Panc1 (cell line): ENCODE measurements at regions not wholly inside any gene's neighbourhood (a gene's known extent, or its start where the extent isn't known, plus 50 kb on each side); places are given as distances from the start of the nearest gene placed in this dataset.

Experiments used
- CTCF ChIP-seq: fragments of 450-650 bp; IDR thresholded peaks from 2 replicates; pipeline ENCODE4 v1.5.1; 2017; ENCODE audit warnings: mild to moderate bottlenecking
- POLR2AphosphoS5 ChIP-seq: IDR thresholded peaks from 2 replicates; pipeline ENCODE4 v1.6.1; 2012; ENCODE audit warnings: mild to moderate bottlenecking, low read depth, low read length, moderate library complexity
- REST ChIP-seq, 2 experiments: IDR thresholded peaks; 2 replicates each; pipeline ENCODE4 v1.6.1; 2011 to 2012; ENCODE audit warnings: low read depth in 2 of 2, control low read depth in 1 of 2, low read length in 1 of 2, mild to moderate bottlenecking in 1 of 2, moderate library complexity in 1 of 2; ENCODE audit not compliant: insufficient read depth in 1 of 2

GRCh38 chr12:47561746-47562145, 144.1 kb downstream of the RPAP3 start:
- TF ChIP-seq CTCF (no peak), POLR2AphosphoS5 (no peak), REST (IDR thresholded peaks at IDR 0.05; ENCODE audit: insufficient read depth in 1 of 2, low read depth in 2 of 2, low read length in 1 of 2) (no peak)
